ENCODE measurements at regions not wholly inside any gene's neighbourhood (a gene's known extent, or its start where the extent isn't known, plus 50 kb on each side); places are given as distances from the start of the nearest gene placed in this dataset.

- DNase-seq (ENCODE audit: low read depth in 4 of 4, low spot score in 1 of 4), result no peak
Observed at GRCh38 chr2:226440127-226440918, 359.3 kb downstream of the IRS1 start.

GRCh38 chr2:226439337-226439736 is 360.3 kb downstream of the IRS1 start:
- DNase-seq (ENCODE audit: low read depth in 4 of 4, low spot score in 1 of 4), result no peak

- DNase-seq (ENCODE audit: low read depth in 4 of 4, low spot score in 1 of 4), result no peak
Observed at GRCh38 chr2:226435146-226435545, 364.5 kb downstream of the IRS1 start.

- no peak for DNase-seq (ENCODE audit: low read depth in 4 of 4, low spot score in 1 of 4)
Observed at GRCh38 chr2:226434702-226435101, 364.9 kb downstream of the IRS1 start.

GRCh38 chr2:226431288-226431948 is 368.2 kb downstream of the IRS1 start:
- no peak for DNase-seq (ENCODE audit: low read depth in 4 of 4, low spot score in 1 of 4)

- DNase-seq (ENCODE audit: low read depth in 4 of 4, low spot score in 1 of 4), result no peak
Observed at GRCh38 chr2:226429476-226429875, 370.1 kb downstream of the IRS1 start.

- no peak for DNase-seq (ENCODE audit: low read depth in 4 of 4, low spot score in 1 of 4)
Observed at GRCh38 chr2:226427538-226428307, 371.9 kb downstream of the IRS1 start.

GRCh38 chr2:226426292-226426736 is 373.3 kb downstream of the IRS1 start:
- DNase-seq (ENCODE audit: low read depth in 4 of 4, low spot score in 1 of 4), result no peak

GRCh38 chr2:226424971-226425370 is 374.6 kb downstream of the IRS1 start:
- DNase-seq (ENCODE audit: low read depth in 4 of 4, low spot score in 1 of 4), result no peak

- DNase-seq (ENCODE audit: low read depth in 4 of 4, low spot score in 1 of 4), result peak; percentile 8 to 25 (median 14)
Observed at GRCh38 chr2:226423498-226423960, 376.1 kb downstream of the IRS1 start.

- no peak for DNase-seq (ENCODE audit: low read depth in 4 of 4, low spot score in 1 of 4)
Observed at GRCh38 chr2:226420646-226421045, 379.0 kb downstream of the IRS1 start.

GRCh38 chr2:226418521-226418920 is 381.1 kb downstream of the IRS1 start:
- DNase-seq (ENCODE audit: low read depth in 4 of 4, low spot score in 1 of 4), result no peak

- DNase-seq (ENCODE audit: low read depth in 4 of 4, low spot score in 1 of 4), result no peak
Observed at GRCh38 chr2:226414335-226414734, 385.3 kb downstream of the IRS1 start.

- DNase-seq (ENCODE audit: low read depth in 4 of 4, low spot score in 1 of 4), result no peak
Observed at GRCh38 chr2:226413498-226414130, 386.0 kb downstream of the IRS1 start.

GRCh38 chr2:226411727-226412360 is 387.8 kb downstream of the IRS1 start:
- no peak for DNase-seq (ENCODE audit: low read depth in 4 of 4, low spot score in 1 of 4)

- DNase-seq (ENCODE audit: low read depth in 4 of 4, low spot score in 1 of 4), result no peak
Observed at GRCh38 chr2:226411205-226411604, 388.4 kb downstream of the IRS1 start.

- no peak for DNase-seq (ENCODE audit: low read depth in 4 of 4, low spot score in 1 of 4)
Observed at GRCh38 chr2:226410247-226410835, 389.3 kb downstream of the IRS1 start.

GRCh38 chr2:226409134-226409533 is 390.5 kb downstream of the IRS1 start:
- no peak for DNase-seq (ENCODE audit: low read depth in 4 of 4, low spot score in 1 of 4)

GRCh38 chr2:226408141-226408540 is 391.5 kb downstream of the IRS1 start:
- DNase-seq (ENCODE audit: low read depth in 4 of 4, low spot score in 1 of 4), result no peak

- no peak for DNase-seq (ENCODE audit: low read depth in 4 of 4, low spot score in 1 of 4)
Observed at GRCh38 chr2:226407135-226407534, 392.5 kb downstream of the IRS1 start.

All from stimulated activated CD4-positive, alpha-beta T cell treated with anti-CD3 and anti-CD28 coated beads, Interleukin-1b, Interleukin-23, amount 100 ng/mL, for 24 hours (primary cell).